GM12878 (cell line): ENCODE measurements at regions not wholly inside any gene's neighbourhood (a gene's known extent, or its start where the extent isn't known, plus 50 kb on each side); places are given as distances from the start of the nearest gene placed in this dataset.

Experiments used
- CTCF ChIP-seq, 3 experiments: IDR thresholded peaks in 2 of 3; conservative IDR thresholded peaks in 1 of 3; 2 replicates each; pipeline ENCODE4 v1.5.1; 2011; ENCODE audit warnings: low read depth in 3 of 3, low read length in 3 of 3, mild to moderate bottlenecking in 3 of 3, control low read depth in 2 of 3, moderate library complexity in 2 of 3, inconsistent platforms in 1 of 3, mixed read lengths in 1 of 3; ENCODE audit not compliant: control insufficient read depth in 2 of 3, insufficient read depth in 1 of 3; ENCODE audit errors: extremely low read depth in 1 of 3
- MAX ChIP-seq: IDR thresholded peaks from 2 replicates; pipeline ENCODE4 v1.6.1; 2012; ENCODE audit warnings: low read depth, low read length, improper control_type of control experiment
- RCOR1 ChIP-seq: conservative IDR thresholded peaks from 2 replicates; pipeline ENCODE4 v1.6.1; 2012; ENCODE audit warnings: low read depth, low read length, improper control_type of control experiment
- SIN3A ChIP-seq: IDR thresholded peaks from 2 replicates; pipeline ENCODE4 v1.6.1; 2012; ENCODE audit warnings: low read depth, low read length, improper control_type of control experiment
- YY1 ChIP-seq: IDR thresholded peaks from 2 replicates; pipeline ENCODE4 v1.6.1; 2011; ENCODE audit warnings: low read depth, mild to moderate bottlenecking, low read length

- TF ChIP-seq CTCF (IDR thresholded peaks at IDR 0.05 in 2 of 3, conservative IDR thresholded peaks at IDR 0.05 in 1 of 3; ENCODE audit: control insufficient read depth in 2 of 3, extremely low read depth in 1 of 3, insufficient read depth in 1 of 3, low read depth in 3 of 3, low read length in 3 of 3) (no peak), RCOR1 (no peak), SIN3A (no peak), YY1 (no peak), MAX (no peak)
These were observed 245.9 kb downstream of the BCOR start for GRCh38 chrX:39851745-39852455.
